NCI-H2107 treated with DMSO at 0.1 percent for 48 hours (cell line): ENCODE measurements at regions not wholly inside any gene's neighbourhood (a gene's known extent, or its start where the extent isn't known, plus 50 kb on each side); places are given as distances from the start of the nearest gene placed in this dataset.
"Not testable (repeated sequence)": the region's sequence is repeated elsewhere in the genome, so short reads cannot be mapped to it uniquely, and the experiment has no call there.

Experiments used
- DNase-seq: peaks from one replicate; lab custom pipeline; 2025; ENCODE audit not compliant: unreplicated experiment; lab: John Stamatoyannopoulos, UW

GRCh38 chr18:51323961-51324360 is 126.5 kb upstream of the MEX3C start:
- no peak for DNase-seq

DNA sequence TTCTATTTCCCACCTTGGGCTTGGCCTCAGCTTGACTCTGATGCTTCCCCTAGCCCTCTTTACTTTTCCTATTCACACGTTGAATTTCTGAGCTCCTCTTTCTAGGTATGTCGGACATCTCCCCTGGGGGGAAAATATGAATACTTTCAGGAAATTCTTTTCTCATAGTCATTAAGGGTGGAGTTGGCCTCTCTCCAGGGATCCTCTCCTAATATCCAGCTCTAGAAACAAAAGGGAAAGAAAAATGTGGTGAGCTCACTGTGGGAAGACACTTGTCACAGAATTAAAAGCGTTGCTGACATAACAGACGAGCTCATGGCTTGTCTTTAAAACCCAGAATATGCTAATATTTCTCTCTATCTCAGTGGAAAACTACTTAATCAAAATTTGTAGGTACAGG is 132.7 kb upstream of the MEX3C start:
- DNase-seq: no peak

DNA sequence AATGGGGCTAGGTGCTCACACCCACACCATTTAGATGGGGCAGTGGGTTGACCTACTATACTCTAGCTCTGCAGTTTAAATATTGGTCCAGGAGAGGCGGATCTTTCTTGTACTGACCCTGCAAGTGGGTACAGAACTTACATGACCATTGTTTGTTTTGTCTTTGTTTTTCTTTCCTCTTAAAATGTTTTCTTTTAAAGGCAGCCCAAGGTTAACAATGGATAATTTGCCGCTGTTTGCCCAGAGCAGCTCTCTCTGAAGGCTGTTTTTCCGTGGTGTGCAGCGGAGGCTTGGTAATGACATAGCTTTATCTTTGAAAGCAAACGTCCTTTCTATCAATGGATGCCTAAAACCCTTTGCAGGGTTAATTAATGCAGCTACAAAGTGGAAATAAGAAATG is 133.3 kb upstream of the MEX3C start:
- no peak for DNase-seq

- DNase-seq: no peak
Observed at GRCh38 chr18:51337406-51337805, 139.9 kb upstream of the MEX3C start.

DNA sequence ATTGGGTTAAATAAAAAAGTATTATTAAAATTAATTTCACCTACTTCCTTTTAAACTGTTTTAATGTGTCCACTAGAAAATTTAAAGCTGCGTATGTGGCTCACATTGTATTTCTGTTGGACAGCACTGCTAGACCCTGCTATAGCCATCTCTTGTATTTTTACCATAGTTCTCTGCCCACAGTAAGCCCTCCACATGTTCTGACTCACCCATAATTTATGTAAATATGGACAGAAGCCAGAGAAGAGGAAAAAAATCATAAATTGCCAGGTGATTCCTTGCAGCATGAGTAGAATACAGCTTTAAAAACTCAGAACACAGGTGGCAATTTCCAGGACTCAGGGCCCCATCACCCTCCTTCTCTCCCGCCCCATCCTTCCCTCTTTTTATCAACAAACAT is 142.4 kb upstream of the MEX3C start:
- no peak for DNase-seq

DNA sequence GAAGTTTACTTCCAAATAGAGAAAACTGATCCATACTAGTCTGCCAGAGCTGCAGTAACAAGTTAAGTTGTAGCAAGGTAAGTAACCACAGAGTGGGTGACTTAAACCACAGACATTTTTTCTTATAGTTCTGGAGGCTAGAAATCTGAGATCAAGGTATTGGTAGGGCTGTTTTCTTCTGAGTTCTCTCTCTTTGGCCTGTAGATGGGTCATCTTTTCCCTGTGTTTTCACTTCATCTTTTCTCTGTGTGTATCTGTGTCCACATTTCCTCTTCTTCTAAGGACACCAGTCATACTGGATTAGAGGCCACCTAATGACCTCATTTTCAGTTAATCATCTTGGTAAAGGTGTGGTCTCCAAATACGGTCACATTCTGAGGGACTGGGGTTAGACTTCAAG is 142.9 kb upstream of the MEX3C start:
- no peak for DNase-seq

DNA sequence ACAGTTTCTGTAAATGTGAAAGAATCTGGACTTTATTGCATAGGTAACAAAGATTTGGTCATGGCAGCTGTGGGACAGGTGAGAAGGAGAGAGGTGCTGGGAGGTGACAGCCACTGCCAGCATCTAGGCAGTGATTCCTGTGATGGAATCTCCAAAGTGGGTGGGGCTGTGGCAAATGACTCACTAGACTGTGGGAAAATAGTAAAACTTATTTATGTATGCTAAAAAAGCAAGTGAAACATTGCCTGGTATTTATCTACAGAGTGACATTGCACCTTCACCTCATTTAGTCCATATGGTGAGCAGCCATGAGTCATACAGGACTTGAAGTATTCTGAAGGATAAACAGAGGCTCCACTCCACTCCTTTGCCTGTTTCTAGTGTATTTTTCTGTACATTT is 145.3 kb upstream of the MEX3C start:
- no peak for DNase-seq

DNA sequence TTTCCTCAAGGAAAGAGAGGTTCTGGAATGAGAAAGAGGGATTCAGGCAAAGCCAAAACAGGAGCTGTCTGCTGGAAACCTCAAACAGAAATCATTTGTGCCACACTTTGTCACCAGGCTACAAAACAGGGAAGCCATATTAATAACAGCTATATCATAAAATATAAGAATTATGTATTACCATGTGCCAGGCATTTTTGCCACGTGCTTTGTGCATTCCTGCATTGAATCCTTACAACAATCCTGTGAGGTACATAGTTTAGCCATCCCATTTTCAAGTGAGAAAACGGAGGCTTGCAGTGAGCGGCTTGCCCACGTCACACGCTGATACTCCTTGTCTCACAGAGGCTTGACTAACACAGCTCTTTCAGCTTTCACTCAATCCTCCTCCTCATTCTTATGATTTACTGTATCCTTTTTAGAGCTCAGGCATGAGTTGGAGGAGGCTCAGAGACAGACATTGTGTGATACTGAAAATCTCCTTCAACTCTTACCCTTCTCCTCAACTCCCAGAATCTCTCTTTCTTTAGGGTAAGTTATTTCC is 148.4 kb upstream of the MEX3C start:
- DNase-seq: no peak

DNA sequence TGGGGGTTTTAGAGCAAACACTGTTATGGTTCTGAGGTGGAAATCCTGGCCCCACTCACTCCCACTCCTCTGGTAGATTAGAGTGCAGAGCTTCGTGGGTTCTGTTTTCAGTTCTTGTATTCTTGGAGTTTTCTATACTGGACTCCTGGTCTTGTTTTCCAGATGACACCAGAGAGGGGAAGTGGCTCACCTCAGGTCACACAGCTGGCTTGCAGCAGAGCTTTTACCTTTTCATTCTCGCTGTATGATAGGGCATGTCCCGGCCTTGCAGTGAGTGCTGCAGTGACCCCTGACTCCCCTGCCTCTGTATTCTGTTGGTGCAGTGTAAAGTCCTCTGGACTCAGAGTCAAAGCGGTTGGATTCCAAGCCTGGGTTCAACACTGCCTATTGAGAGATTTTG is 148.9 kb upstream of the MEX3C start:
- no peak for DNase-seq

DNA sequence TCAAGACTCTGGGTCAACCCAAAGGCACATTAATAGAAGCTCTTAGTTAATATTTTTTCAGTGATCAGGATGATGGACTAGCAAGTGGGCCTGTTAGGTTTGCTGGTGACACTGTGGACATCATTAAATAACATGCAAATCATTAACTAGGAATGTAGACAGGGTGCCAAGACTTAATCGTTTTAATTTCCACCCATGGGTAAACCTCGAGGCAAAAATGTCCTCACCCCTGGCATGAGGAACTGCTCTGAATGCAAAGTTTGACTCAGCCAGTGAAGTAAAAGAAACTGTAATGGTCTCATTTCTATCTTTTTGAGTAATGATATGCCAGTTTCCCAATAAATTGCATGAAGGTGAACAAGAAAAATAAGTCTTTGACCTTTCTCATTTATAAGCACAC is 152.6 kb upstream of the MEX3C start:
- DNase-seq: no peak

- DNase-seq: no peak
Observed at GRCh38 chr18:51355841-51356240, 158.4 kb upstream of the MEX3C start.

DNA sequence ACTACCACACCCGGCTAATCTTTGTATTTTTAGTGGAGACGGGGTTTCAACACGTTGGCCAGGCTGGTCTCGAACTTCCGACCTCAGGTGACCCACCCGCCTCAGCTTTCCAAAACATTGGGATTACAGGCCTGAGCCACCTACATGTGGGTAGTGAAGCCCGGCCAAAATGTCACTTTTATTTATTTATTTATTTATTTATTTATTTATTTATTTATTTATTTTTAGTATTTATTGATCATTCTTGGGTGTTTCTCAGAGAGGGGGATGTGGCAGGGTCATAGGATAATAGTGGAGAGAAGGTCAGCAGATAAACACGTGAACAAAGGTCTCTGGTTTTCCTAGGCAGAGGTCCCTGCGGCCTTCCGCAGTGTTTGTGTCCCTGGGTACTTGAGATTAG is 162.8 kb upstream of the MEX3C start:
- DNase-seq: not testable (repeated sequence)

DNA sequence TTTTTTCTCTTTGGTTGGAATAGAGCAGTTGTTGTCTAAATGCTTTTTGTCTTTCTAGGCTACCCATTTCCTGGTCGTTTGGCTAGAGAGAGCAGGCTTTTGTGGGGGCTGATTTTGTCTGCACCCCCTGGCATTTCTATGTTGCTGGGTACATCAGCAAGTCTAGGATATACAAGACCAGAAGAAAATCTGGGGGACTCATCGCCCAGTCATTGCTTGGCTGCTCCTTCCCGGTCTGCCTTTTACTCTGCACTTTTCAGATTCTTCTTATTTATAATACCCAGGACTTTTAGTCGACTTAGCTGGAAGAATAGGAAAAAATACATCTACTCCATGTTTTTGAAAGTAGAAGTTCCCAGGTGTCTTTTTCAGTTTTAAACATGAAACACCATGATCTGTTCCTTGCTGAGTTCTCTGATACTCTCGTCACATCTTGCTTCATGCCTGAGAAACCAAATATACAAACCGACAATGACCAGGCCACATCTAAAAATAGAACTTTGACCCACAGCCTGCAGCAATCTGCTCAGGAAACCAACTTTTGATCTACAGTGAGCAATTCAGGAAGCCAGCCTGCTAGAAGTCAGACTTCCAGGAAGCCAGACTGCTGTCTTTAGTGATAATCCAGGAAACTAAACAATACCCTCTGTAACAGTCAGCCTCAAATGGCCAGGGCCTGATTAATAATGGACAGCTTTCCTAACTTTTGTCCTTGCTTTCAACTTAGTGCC is 163.8 kb upstream of the MEX3C start:
- no peak for DNase-seq

GRCh38 chr18:51363384-51363783 is 165.9 kb upstream of the MEX3C start:
- no peak for DNase-seq

- no peak for DNase-seq
Observed at GRCh38 chr18:51370996-51371395, 173.5 kb upstream of the MEX3C start.

DNA sequence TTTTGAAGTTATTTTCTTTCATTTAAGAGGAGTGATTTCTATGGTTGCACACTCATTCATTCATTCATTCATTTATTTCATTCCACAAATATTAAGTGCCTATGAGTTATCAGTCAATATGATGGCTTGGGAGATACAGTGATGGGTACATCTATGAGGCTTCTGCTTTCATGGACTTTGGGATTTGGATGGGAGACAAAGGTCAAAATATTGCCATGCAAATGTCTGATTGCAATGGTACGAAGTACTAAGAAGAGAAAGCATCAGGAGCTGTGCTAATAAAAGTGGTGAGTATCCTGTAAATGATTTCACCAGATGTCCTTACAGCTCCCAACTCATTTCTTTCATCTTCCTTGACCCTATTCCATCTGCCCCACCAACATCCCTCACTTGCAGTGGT is 174.4 kb upstream of the MEX3C start:
- DNase-seq: no peak

- no peak for DNase-seq
Observed at GRCh38 chr18:51382081-51382480, 184.6 kb upstream of the MEX3C start.

GRCh38 chr18:51383116-51383515 is 185.6 kb upstream of the MEX3C start:
- DNase-seq: no peak

GRCh38 chr18:51383711-51384110 is 186.2 kb upstream of the MEX3C start:
- no peak for DNase-seq

GRCh38 chr18:51385270-51385669 is 187.8 kb upstream of the MEX3C start:
- DNase-seq: no peak

- no peak for DNase-seq
Observed at GRCh38 chr18:51390702-51391101, 193.2 kb upstream of the MEX3C start.

- DNase-seq: no peak
Observed at GRCh38 chr18:51391215-51391614, 193.7 kb upstream of the MEX3C start.

- no peak for DNase-seq
Observed at GRCh38 chr18:51391731-51392130, 194.2 kb upstream of the MEX3C start.
